Hepatocyte (in vitro differentiated cells): ENCODE measurements at regions not wholly inside any gene's neighbourhood (a gene's known extent, or its start where the extent isn't known, plus 50 kb on each side); places are given as distances from the start of the nearest gene placed in this dataset.

Experiments used
- DNase-seq: peaks from one replicate; pipeline ENCODE4 v3.0.0-alpha.2; 2016; ENCODE audit warnings: low spot score
- H2AFZ ChIP-seq: fragments of 200-600 bp; sonication (generic); 2 replicates; pipeline ENCODE4 v1.6.0; 2016; ENCODE audit warnings: antibody characterized with exemption, mild to moderate bottlenecking
- H3K27ac ChIP-seq: fragments of 200-600 bp; sonication (generic); 2 replicates; pipeline ENCODE4 v1.5.1; 2016; ENCODE audit warnings: mild to moderate bottlenecking
- H3K27me3 ChIP-seq: fragments of 200-600 bp; sonication (generic); 2 replicates; pipeline ENCODE4 v1.6.1; 2016
- H3K36me3 ChIP-seq: fragments of 200-600 bp; sonication (generic); replicated peaks from 2 replicates; pipeline ENCODE4 v1.5.1; 2016; ENCODE audit warnings: low read depth; ENCODE audit not compliant: insufficient read depth
- H3K4me1 ChIP-seq: fragments of 200-600 bp; sonication (generic); 2 replicates; pipeline ENCODE4 v1.5.1; 2016; ENCODE audit warnings: mild to moderate bottlenecking, moderate library complexity; ENCODE audit not compliant: insufficient read depth
- H3K4me2 ChIP-seq: fragments of 200-600 bp; sonication (generic); 2 replicates; pipeline ENCODE4 v1.6.0; 2016
- H3K4me3 ChIP-seq: fragments of 200-600 bp; sonication (generic); 2 replicates; pipeline ENCODE4 v1.5.1; 2016; ENCODE audit warnings: mild to moderate bottlenecking
- H3K79me2 ChIP-seq: fragments of 200-600 bp; sonication (generic); 2 replicates; pipeline ENCODE4 v1.6.0; 2017; ENCODE audit warnings: mild to moderate bottlenecking
- H3K9me2 ChIP-seq: fragments of 200-600 bp; sonication (generic); replicated peaks from 2 replicates; pipeline ENCODE4 v1.6.0; 2017; ENCODE audit warnings: mild to moderate bottlenecking; ENCODE audit not compliant: insufficient read depth
- H3K9me3 ChIP-seq: fragments of 200-600 bp; sonication (generic); 2 replicates; pipeline ENCODE4 v1.5.1; 2016; ENCODE audit warnings: low read depth, mild to moderate bottlenecking
- H4K20me1 ChIP-seq: fragments of 200-600 bp; sonication (generic); 2 replicates; pipeline ENCODE4 v1.6.0; 2016; ENCODE audit warnings: mild to moderate bottlenecking; ENCODE audit not compliant: insufficient read depth, poor library complexity, severe bottlenecking
- CTCF ChIP-seq: fragments of 200-600 bp; sonication (generic); IDR thresholded peaks from 2 replicates; pipeline ENCODE4 v1.5.1; 2016; ENCODE audit warnings: antibody characterized with exemption, mild to moderate bottlenecking; ENCODE audit not compliant: poor library complexity
- EZH2 ChIP-seq: fragments of 200-600 bp; sonication (generic); IDR thresholded peaks from 2 replicates; pipeline ENCODE4 v1.6.1; 2016; ENCODE audit warnings: antibody characterized with exemption, mild to moderate bottlenecking, borderline replicate concordance
- EZH2phosphoT487 ChIP-seq: fragments of 200-600 bp; sonication (generic); IDR thresholded peaks from one replicate; pipeline ENCODE4 v1.6.1; 2018; ENCODE audit warnings: antibody characterized with exemption, mild to moderate bottlenecking, low read depth, moderate library complexity; ENCODE audit not compliant: unreplicated experiment, severe bottlenecking
- WGBS: methylation state at CpG from one replicate; pipeline ENCODE4 v1.1.6; 2016; ENCODE audit warnings: low lambda C conversion rate; ENCODE audit errors: missing lambda C conversion rate; 5-methylcytosine and 5-hydroxymethylcytosine counted together

GRCh38 chr7:149377386-149377785, 83.5 kb downstream of the ZNF777 start:
- Histone ChIP-seq H3K4me3 (no peak overlapping the region), H3K4me2 (no peak overlapping the region), H3K4me1 (no peaks in the 10 kb centered on the region), H3K9me3 (peaks cover 8% of the 10 kb centered on the region), H3K9me2 (no peaks in the 10 kb centered on the region), H3K36me3 (no peaks in the 10 kb centered on the region), H3K27ac (no peak overlapping the region), H3K27me3 (no peaks in the 10 kb centered on the region), H3K79me2 (no peaks in the 10 kb centered on the region), H4K20me1 (no peaks in the 10 kb centered on the region), H2AFZ (no peak overlapping the region)
- DNase-seq: no peak
- WGBS: 93% methylated on average over 3 of the region's 3 CpGs
- TF ChIP-seq EZH2: no peak
- no peak for TF ChIP-seq EZH2phosphoT487
- TF ChIP-seq CTCF: no peak

- no peaks in the 10 kb centered on the region for H3K27me3 ChIP-seq
- H3K27ac ChIP-seq: no peak overlapping the region
- WGBS: 57% methylated on average over 1 of the region's 1 CpG
- H3K4me2 ChIP-seq: no peak overlapping the region
- DNase-seq: no peak
- no peak overlapping the region for H2AFZ ChIP-seq
- H3K9me3 ChIP-seq: peaks cover 8% of the 10 kb centered on the region
- no peaks in the 10 kb centered on the region for H3K36me3 ChIP-seq
- H3K79me2 ChIP-seq: no peaks in the 10 kb centered on the region
- no peaks in the 10 kb centered on the region for H4K20me1 ChIP-seq
- no peaks in the 10 kb centered on the region for H3K4me1 ChIP-seq
- no peak overlapping the region for H3K4me3 ChIP-seq
- H3K9me2 ChIP-seq: no peaks in the 10 kb centered on the region
- no peak for TF ChIP-seq EZH2
- no peak for TF ChIP-seq EZH2phosphoT487
- TF ChIP-seq CTCF: no peak
These were observed 81.2 kb downstream of the ZNF777 start for GRCh38 chr7:149379625-149380024.

GRCh38 chr7:149381245-149381644, 79.6 kb downstream of the ZNF777 start:
- Histone ChIP-seq H3K27ac (no peak overlapping the region), H3K4me3 (no peak overlapping the region), H3K79me2 (no peaks in the 10 kb centered on the region), H2AFZ (no peak overlapping the region), H3K4me2 (no peak overlapping the region), H4K20me1 (no peaks in the 10 kb centered on the region), H3K27me3 (no peaks in the 10 kb centered on the region), H3K36me3 (no peaks in the 10 kb centered on the region), H3K4me1 (no peaks in the 10 kb centered on the region), H3K9me2 (no peaks in the 10 kb centered on the region), H3K9me3 (peaks cover 8% of the 10 kb centered on the region)
- no peak for DNase-seq
- TF ChIP-seq EZH2 (no peak), EZH2phosphoT487 (no peak), CTCF (no peak)
- 92% methylated on average over 2 of the region's 2 CpGs for WGBS
